Activated CD8-positive, alpha-beta memory T cell treated with anti-CD3 and anti-CD28 coated beads for 24 hours (primary cell): ENCODE measurements at regions not wholly inside any gene's neighbourhood (a gene's known extent, or its start where the extent isn't known, plus 50 kb on each side); places are given as distances from the start of the nearest gene placed in this dataset.
"Not testable (repeated sequence)": the region's sequence is repeated elsewhere in the genome, so short reads cannot be mapped to it uniquely, and the experiment has no call there.

ENCODE experiments used
- DNase-seq: peaks from one replicate; pipeline ENCODE4 v3.0.0-alpha.2; 2020

GRCh38 chr7:8809320-8809719 is 375.9 kb downstream of the NXPH1 start:
- DNase-seq: no peak

- DNase-seq: no peak
Measured at GRCh38 chr7:8817448-8818036, 384.1 kb downstream of the NXPH1 start.

GRCh38 chr7:8818406-8818805 is 385.0 kb downstream of the NXPH1 start:
- no peak for DNase-seq

GRCh38 chr7:8822595-8822994 is 389.2 kb downstream of the NXPH1 start:
- DNase-seq: no peak

GRCh38 chr7:8823486-8823885 is 390.1 kb downstream of the NXPH1 start:
- DNase-seq: no peak

GRCh38 chr7:8827329-8827728 is 393.9 kb downstream of the NXPH1 start:
- DNase-seq: no peak

- DNase-seq: no peak
Measured at GRCh38 chr7:8829100-8829499, 395.7 kb downstream of the NXPH1 start.

GRCh38 chr7:8831376-8831775 is 398.0 kb downstream of the NXPH1 start:
- no peak for DNase-seq

- no peak for DNase-seq
Measured at GRCh38 chr7:8833355-8833754, 399.9 kb downstream of the NXPH1 start.

- DNase-seq: no peak
Measured at GRCh38 chr7:8841171-8841570, 407.8 kb downstream of the NXPH1 start.

- DNase-seq: no peak
Measured at GRCh38 chr7:8871716-8872115, 438.3 kb downstream of the NXPH1 start.

- no peak for DNase-seq
Measured at GRCh38 chr7:8881916-8882315, 448.5 kb downstream of the NXPH1 start.

GRCh38 chr7:8885480-8886000 is 452.1 kb downstream of the NXPH1 start:
- DNase-seq: no peak

- not testable (repeated sequence) for DNase-seq
Measured at GRCh38 chr7:8890346-8890745, 456.9 kb downstream of the NXPH1 start.

GRCh38 chr7:8893775-8894174 is 460.4 kb downstream of the NXPH1 start:
- DNase-seq: no peak

- no peak for DNase-seq
Measured at GRCh38 chr7:8906396-8907075, 473.1 kb downstream of the NXPH1 start.

GRCh38 chr7:8908889-8909288 is 475.5 kb downstream of the NXPH1 start:
- no peak for DNase-seq

- DNase-seq: no peak
Measured at GRCh38 chr7:8913682-8914081, 480.3 kb downstream of the NXPH1 start.

- no peak for DNase-seq
Measured at GRCh38 chr7:8921807-8922206, 488.4 kb downstream of the NXPH1 start.

- no peak for DNase-seq
Measured at GRCh38 chr7:8922726-8923125, 489.3 kb downstream of the NXPH1 start.

GRCh38 chr7:8923164-8923806 is 489.9 kb downstream of the NXPH1 start:
- DNase-seq: no peak

GRCh38 chr7:8931906-8932646 is 498.7 kb downstream of the NXPH1 start:
- no peak for DNase-seq

- no peak for DNase-seq
Measured at GRCh38 chr7:8932751-8933150, 499.3 kb downstream of the NXPH1 start.

GRCh38 chr7:8937204-8937603 is 503.8 kb downstream of the NXPH1 start:
- no peak for DNase-seq
